Ammon's horn (tissue), 1 donor: ENCODE measurements at regions not wholly inside any gene's neighbourhood (a gene's known extent, or its start where the extent isn't known, plus 50 kb on each side); places are given as distances from the start of the nearest gene placed in this dataset.

Experiments
- DNase-seq: peaks from one replicate; pipeline ENCODE4 v3.0.0-alpha.2; 2016; ENCODE audit warnings: low spot score

DNA sequence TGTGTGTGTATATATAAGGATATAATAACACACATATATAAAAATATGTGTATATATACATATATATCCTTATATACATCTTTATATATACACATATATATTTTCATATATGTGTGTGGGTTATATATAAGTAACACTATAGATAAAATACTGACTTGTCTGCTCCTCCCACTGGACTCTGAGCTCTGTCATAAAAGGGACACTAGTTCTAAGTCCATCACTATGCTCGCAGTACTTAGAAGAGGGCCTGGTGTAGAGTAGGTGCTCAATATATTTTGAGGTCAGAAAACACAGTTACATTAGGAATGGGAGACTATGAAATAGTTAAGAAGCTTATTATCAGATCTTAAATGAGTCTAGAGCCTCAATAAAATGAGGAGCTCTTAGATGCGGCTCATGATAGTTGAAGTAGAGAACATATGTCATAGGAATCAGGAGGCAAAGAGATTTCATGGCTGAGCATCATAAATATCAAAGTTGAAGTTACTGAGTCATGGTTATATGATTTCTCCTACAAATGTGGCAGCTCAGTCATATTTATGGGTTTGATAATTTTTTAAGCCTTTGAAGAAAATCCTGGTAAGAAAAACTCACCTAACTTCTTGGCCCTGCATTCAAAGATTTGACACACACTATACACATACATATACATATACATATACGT is 371.2 kb upstream of the THBS1 start:
- no peak for DNase-seq

DNA sequence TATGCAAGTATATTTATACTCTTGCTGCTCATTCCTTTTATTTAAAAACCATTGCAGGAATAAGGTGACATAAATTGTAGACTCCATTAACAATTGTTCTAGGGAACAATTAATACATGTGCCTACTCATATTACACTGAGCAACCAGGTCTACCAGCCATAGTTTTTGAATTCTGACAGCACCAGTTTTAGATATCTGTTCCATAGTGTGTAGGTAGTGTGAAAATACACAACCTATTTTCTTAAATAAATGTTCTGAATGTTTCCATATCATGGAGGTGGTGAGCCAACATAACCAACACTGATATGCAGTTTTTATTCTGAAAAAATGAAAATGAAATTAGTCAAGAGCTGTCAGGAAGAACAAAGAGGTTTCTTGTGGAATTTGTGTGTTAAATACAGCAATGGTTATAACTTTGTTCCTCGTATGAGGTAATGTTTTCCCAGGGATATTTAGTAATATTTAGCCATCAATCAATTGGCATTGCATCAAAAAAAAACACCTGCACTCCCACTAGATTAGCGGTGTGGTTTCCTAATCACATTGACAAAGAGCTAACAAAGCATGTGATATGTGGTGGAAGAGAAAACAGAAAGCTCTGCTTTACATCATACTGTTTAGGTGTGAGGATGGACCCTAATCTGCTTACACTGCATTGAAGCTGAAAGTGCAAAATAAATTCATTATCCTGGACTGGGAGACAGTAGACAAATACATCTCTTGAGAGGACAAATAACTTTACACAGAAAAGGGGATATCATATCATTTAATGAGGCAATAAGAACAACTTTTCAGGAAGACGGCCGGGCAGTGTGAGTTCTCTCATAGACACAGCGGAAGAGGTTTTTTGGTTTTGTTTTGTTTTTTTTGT is 369.5 kb upstream of the THBS1 start:
- no peak for DNase-seq

DNA sequence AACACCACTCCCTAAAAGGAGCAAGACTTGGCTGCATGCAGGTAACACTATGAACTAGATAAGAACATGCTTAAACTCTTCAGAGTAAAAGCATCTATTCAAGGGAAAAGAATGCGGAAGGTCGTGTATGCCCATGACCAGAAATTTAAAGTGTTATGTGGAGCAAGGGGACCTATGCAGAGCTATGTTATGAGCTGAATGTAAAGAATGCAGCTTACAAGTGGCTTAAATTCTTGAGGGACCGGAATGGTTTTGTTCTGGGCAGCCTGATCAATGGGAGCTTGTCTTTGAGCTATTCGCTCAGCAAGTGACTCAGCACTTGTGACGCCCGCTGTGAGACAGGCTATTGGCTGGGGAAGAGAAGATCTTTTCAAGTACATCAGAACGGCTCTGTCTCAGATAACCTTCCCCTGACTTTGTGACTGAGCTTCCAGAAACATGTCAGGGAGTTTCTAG is 367.5 kb upstream of the THBS1 start:
- DNase-seq: peak; percentile 17

DNA sequence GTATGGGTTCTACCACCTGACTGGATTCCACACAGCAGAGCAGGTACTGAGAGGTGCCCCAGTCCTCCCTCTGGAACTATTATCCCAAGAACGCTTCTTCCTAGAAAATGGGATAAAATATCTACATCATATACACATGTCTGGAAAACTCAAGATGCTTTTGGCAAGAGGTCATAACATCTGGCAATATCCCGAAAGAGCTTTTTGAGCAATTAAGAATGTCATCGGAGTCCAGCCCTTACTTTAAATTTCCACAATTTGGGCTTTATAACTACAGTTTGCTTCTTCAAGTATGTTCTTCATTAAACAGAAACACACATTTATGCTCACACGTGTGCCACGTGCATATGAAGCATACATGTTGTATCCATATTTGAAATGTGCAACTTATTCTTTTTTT is 365.9 kb upstream of the THBS1 start:
- DNase-seq: no peak

DNA sequence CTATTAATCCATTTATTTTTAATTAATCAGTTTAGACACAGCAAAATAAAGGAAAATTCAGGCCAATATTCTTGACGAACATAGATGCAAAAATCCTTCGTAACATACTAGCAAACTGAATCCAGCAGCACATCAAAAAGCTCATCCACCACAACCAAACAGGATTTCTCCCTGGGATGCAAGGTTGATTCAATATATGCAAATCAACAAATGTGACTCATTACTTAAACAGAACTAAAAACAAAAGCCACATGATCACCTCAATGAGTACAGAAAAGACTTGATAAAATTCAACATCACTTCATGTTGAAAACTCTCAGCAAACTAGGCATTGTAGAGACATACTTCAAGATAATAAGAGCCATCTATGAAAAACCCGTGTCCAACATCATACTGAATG is 364.1 kb upstream of the THBS1 start:
- DNase-seq: no peak

DNA sequence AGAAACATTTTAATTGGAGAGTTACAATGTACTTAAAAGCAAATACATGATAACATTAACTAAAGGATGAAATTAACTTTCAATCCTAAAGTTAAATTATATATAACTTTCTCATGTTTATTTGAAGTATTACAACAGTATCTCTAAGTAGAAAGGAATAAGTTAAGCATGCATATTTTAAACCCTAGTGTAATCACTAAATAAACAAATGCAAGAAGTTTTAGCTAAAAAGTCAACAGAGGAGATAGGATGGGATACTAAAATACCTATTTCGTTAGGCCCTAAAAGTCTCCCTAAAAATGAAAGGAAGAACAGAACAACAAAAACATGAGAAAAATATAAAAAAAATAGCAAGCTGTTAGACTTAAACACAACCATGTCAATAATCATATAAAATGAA is 361.3 kb upstream of the THBS1 start:
- DNase-seq: no peak

DNA sequence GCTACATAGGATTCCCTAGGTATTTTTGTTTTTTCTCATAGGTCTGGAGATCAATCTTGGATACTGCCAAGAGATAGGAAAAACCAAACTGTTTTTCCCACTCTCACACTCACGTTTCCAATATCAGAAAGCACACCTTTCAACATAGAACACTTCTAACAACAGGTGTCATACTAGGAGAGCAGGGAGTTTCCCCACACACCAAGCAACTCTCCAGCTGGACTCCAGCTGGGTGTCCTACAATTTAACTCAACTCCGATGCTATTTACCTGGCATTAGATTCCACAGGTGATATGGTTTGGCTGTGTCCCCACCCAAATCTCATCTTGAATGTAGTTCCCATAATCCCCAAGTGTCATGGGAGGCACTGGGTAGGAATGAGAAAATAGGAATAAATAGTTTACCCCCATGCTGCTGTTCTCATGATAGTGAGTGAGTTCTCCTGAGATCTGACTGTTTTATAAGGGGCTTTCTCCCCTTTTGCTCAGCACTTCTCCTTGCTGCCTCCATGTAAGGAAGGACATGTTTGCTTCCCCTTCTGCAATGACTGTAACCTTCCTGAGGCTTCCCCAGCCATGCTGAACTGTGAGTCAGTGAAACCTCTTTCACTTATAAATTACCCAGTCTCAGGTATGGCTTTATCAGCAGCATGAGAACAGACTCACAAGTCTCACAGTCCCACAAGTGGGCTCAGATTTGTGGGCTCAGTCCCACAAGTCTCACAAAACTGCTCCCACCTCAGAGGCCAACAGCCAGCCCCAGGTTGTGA is 354.5 kb upstream of the THBS1 start:
- DNase-seq: no peak

DNA sequence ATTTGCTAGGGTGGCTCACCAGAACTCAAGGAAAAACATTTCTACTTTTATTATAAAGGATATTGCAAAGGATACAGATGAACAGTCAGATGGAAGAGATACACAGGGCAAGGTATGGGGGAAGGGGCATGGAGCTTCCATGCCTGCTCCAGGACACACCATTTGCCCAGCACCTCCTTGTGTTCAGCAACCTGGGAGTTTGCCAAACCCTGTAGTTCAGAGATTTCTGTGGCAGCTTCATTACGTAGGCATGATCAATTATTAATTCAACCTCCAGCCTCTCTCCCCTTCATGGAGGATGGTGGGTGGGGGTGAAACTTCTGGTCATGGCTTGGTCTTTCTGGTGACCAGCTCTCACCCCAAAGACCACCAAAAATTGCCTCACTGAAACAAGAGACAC is 353.9 kb upstream of the THBS1 start:
- DNase-seq: no peak

DNA sequence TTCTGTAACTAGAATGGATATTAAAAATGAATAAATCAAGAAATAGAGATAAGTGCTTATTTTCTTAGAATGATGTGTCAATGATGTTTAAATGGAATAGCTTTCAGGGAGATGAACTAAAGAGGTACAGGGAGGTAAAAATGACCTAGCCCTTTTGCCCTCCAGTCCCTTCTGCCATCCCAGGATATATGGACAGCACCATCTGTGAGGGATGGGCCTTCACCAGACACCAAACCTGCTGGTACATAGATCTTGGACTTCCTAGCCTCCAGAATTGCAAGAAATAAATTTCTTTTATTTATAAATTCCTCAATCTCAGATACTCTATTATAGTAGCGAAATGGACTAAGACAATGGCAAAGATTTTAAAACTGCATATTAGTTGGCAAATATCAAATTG is 352.0 kb upstream of the THBS1 start:
- DNase-seq: no peak

DNA sequence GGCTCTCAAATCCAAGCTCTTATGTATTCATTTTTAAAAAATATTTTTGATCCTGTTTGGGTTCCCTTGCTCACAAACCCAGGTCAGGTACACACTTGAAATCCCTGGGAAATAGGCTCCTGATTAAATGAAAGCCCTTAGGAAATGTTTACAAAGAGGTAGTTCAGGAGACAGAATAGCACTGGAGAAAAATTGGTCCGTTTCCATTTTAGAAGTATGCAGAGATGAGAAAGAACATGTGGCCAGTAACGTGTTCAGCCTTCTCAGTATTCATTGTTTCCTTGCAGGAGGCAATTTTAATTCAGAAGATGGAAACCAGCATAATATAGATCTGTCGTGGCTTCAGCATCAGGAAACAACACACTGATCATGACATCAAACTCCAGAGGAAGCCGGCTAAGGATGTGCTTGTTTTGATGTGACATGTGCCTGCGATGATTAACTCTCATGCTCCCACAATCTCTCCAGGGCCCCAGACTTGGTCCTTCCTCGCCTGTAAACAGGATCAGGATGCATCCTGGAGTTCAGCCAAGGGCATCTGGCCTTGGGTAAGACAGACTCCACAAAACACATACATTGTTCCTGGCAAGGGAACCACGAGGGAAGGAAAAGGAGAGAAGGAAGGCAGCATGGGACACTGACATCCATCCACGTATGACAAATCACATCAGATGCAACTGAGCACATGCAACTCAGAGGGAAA is 350.5 kb upstream of the THBS1 start:
- no peak for DNase-seq

DNA sequence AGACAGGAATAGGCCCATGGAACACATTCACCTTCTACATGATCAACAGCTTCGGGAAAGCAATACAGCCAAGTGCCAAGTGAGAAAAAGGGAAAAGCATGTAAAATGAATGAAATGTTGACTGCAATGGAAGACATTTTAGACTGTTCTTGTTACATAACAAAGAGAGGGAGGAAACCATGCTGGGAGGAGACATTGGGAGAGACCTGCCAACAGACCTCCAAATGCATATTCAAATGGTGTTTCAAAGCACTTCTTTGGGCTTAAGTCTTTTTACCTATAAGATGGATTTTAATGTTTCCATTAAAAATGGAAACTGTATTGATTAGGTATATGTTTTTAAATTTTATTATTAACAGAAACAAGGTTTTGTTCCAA is 350.0 kb upstream of the THBS1 start:
- no peak for DNase-seq

DNA sequence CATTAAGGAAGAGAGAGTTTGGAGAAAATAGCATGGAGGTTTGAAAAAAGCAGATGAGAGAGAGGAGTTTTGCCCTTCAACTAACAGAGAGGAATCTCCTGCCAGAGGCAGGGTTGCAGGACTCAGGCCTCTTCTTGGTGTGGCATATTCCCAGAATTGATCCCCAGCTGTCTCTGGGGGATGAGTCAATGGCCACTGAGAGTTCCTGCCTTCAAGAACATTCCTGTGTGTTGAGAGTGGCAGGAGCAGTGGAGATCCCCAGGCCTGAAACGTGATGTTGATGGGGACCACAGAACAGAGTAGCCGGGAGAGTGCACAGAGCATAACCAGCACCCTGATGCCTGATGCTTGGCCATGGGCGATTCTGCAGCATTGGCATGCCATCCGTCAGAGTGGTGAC is 348.4 kb upstream of the THBS1 start:
- no peak for DNase-seq

DNA sequence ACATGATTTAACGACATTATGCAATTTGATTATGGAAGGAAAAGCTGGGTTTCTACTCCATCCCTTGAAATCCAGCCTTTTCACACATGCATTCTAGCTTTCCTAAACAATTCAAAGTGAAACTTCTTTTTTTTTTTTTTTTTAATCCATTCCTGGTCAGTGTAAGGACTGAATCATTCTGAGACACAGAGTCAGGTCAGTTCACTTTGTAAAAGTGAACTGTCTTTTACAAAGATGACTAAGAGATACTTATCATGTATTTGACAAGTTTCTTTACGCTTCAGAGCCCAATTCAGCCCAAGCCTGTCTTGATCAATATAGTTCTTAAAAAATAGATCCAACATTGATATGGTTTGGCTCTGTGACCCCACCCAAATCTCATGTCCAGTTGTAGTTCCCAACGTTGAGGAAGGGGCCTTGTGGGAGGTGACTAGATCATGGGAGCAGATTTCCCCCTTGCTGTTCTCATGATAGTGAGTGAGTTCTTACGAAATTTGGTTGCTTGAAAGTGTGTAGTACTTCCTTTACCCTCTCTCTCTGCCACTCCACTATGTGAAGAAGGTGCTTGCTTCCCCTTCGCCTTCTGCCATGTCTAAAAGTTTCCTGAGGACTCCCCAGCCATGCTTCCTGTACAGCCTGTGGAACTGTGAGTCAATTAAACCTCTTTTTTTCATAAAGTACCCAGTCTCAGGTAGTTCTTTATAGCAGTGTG is 345.6 kb upstream of the THBS1 start:
- DNase-seq: no peak

DNA sequence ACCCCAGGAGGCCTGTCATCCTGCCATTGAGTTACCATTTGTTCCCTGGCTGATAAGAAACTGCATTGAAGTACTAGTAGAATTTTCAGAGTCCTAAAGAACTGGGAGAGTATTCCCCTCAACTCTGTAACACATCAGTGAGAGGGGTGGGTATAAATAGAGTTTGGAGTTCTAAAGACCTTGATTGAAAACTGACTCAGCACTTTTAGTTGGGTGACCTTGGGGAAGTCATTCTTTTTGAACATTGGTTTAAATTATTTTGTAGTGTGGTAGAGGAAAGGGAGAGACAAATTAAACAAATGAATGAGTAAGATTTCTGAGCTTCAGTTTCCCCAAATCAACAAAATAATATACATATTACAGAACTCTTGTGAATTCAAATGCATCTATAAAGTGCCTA is 344.5 kb upstream of the THBS1 start:
- no peak for DNase-seq

DNA sequence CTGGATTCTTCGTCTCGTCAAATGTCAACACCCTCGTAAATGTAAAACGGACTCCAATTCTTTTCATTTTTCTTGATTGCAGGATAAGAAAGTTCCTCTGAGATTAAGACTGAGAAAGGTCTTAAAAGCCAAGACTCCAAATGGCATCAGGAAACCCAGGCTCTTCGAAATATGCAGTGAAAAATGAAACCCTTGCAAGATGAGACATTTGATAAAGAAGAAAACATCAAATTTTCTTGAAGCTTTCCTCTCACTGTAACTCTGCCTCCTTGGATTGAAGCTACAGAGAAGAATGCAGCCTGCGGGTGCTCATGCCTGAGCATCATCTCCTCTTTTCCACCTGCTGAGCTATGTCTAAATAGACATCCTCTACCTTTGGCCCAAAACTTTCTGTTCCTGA is 342.4 kb upstream of the THBS1 start:
- DNase-seq: no peak

DNA sequence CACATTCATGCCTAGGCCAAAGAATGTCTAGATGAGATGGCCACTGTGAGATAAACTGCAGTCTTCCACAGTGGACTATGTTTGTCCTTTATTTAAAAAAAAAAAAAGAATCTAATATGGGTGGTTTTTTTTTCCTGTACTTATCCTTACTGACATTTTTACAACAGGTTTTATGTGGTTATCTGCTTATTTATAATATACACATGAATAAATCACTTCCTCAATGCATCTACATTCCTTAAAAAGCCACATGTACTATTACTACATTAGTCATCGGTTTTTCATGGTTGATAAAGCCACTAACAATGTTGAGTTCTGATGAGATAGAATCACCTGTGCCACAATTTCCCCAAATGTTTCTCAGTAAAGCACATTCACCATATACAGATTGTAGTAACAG is 341.3 kb upstream of the THBS1 start:
- no peak for DNase-seq

DNA sequence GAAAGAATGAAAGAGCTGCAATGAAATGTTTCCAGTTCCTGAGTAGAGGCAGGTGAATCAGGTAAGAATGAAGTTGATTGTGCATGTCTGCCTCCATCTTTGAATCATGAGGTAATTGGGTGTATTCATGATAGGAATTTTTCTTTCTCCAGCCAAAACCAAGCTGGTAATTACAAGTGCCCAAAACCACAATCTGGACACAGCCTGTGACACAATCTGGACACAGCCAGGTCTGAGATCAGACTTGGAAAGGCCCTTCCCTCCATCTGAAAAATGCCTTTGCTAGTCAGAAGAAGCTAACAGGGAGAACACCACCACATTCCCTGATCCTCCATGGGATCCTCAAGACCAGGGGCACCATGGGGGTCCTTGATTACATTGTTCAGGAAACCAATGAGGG is 338.5 kb upstream of the THBS1 start:
- DNase-seq: no peak

DNA sequence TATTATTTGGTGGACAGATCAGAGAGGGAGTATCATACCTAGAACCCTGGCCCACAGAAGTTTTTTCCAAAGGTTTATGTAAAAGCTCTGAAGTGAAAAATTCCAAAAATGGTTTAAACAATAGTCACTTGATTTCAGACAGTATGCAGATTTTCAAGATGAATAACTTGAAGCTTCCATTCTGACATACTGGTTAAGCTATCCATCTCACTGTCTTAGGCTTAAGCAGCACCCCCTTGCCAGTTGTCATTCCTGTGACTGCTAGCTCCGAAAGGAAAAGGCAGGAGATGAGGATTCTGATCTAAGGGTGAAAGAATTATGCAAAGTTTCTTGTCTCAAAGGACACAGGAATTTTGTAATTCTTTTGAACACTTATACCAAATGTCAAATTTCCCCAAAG is 337.5 kb upstream of the THBS1 start:
- DNase-seq: no peak

DNA sequence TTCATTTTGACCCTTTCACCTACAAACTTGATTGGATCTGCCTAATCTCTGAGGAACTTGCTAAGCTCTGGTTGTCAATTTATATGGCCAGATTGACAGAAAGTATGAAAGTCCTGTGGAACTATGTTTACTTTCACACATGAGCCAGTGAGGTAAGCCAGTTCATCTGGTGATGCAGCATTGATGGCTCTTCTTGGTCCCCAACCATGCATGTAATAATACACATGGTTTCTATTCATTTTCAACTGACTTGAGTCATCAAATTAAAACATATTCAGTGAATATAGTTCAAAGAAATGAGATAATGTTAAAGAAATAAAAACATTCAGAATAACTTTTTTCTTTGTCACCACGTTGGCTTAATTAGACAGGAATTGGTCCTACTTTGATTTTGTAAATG is 336.1 kb upstream of the THBS1 start:
- DNase-seq: no peak

DNA sequence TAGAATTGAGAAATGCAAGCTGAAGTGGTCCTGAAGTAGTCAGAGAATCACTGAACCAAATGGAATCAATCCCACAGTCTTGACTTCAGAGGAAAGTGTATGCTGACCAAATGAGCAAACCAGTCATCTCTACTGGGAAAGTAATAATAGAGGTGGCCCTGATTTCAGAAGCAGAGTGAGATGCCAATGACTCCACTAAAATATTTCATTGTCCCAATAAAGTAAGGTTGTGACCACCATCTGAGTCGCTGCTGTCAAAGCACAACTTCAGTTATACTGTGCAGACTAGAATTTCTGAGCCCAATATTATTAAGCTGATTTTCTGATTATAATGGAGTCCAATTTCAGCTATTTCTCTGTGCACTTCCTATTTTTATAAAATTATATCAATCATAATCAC is 334.4 kb upstream of the THBS1 start:
- no peak for DNase-seq

DNA sequence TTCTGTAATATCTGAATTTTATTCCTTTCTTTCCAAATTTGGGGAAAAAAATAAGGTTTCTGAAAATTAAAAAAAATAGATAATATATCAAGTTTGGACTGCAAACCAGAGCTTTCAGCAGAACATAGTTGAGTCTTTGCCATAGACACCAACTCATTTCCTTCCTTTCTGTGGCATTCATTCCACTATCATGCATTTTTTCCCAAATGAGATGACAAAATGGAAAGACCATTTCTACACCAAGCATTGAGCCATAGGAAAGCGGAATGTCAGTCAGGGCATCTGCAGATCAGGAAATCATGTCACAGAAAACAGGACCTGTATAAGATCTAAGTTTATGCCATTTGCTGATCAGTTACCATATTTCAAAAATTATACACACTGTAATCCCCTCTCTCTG is 333.3 kb upstream of the THBS1 start:
- no peak for DNase-seq

DNA sequence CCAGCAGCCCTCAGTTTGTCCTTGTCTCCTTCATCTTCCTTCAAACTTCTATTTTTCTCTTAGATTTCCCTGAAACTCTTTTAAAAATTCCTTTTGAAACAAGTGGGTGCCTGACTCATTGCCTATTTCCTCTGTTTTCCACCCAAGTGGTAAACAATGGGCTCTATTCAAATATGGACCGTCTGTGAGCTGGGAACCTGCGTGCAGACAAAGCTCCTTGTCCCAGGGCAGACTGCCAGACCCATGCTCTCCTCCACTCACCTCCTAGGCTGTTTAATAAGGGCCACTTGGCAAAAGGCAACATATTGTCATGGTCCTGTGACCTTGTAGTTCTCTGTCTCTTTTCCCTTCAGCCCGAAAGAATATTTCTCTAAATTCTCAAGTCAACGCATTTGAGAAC is 332.7 kb upstream of the THBS1 start:
- no peak for DNase-seq
